SK-N-SH (cell line): ENCODE measurements at regions not wholly inside any gene's neighbourhood (a gene's known extent, or its start where the extent isn't known, plus 50 kb on each side); places are given as distances from the start of the nearest gene placed in this dataset.

Experiments used
- CTCF ChIA-PET: fragments of 300-600, 350-600 bp; formaldehyde crosslinking; extraction: SDS; loops from one replicate; lab custom pipeline; 2021; lab: Yijun Ruan, JAX
- POLR2A ChIA-PET: fragments of 350-600 bp; sonication (Branson Sonifier 250); formaldehyde crosslinking; extraction: SDS; loops from one replicate; lab custom pipeline; 2020; ENCODE audit warnings: antibody characterized with exemption, inconsistent platforms; lab: Yijun Ruan, JAX
- DNase-seq: peaks from one replicate; pipeline ENCODE4 v3.0.0; 2012
- H2AFZ ChIP-seq: fragments of 200-600 bp; sonication (generic); 2 replicates; pipeline ENCODE4 v1.8.1; 2016; ENCODE audit warnings: antibody characterized with exemption, mild to moderate bottlenecking, low read depth
- H3F3A ChIP-seq: fragments of 200-600 bp; sonication (generic); replicated peaks from 2 replicates; pipeline ENCODE3; 2016; ENCODE audit warnings: antibody characterized with exemption, mild to moderate bottlenecking; ENCODE audit not compliant: insufficient read depth
- H3K27ac ChIP-seq, 2 experiments: fragments of 200-500 bp in 1 of 2; fragments of 200-600 bp in 1 of 2; sonication (Bioruptor generic) in 1 of 2; sonication (generic), shearing (Covaris generic) in 1 of 2; 2 replicates each; pipeline versions ENCODE4 v1.5.1 to v1.6.1; 2014 to 2016; ENCODE audit warnings: low read depth in 2 of 2, inconsistent platforms in 1 of 2, low read length in 1 of 2, mild to moderate bottlenecking in 1 of 2, mixed read lengths in 1 of 2
- H3K27me3 ChIP-seq: fragments of 200-600 bp; sonication (generic), shearing (Covaris generic); 2 replicates; pipeline ENCODE4 v1.6.1; 2016; ENCODE audit warnings: mixed run types; ENCODE audit not compliant: insufficient read depth
- H3K36me3 ChIP-seq, 2 experiments: fragments of 200-500 bp in 1 of 2; fragments of 200-600 bp in 1 of 2; sonication (Bioruptor generic) in 1 of 2; sonication (generic) in 1 of 2; replicated peaks in 1 of 2; 2 replicates each; pipeline versions ENCODE3 to v1.5.1; 2014 to 2016; ENCODE audit warnings: low read length in 1 of 2, mild to moderate bottlenecking in 1 of 2; ENCODE audit not compliant: insufficient read depth in 2 of 2, control insufficient read depth in 1 of 2
- H3K4me1 ChIP-seq, 2 experiments: fragments of 200-500 bp in 1 of 2; fragments of 200-600 bp in 1 of 2; sonication (Bioruptor generic) in 1 of 2; sonication (generic), shearing (Covaris generic) in 1 of 2; 2 replicates each; pipeline versions ENCODE4 v1.5.1 to v1.6.1; 2014 to 2016; ENCODE audit warnings: low read depth in 1 of 2, low read length in 1 of 2, mixed run types in 1 of 2; ENCODE audit not compliant: insufficient read depth in 2 of 2, control insufficient read depth in 1 of 2
- H3K4me2 ChIP-seq: fragments of 200-600 bp; sonication (generic), shearing (Covaris generic); 2 replicates; pipeline ENCODE4 v1.6.1; 2017; ENCODE audit warnings: mixed run types
- H3K4me3 ChIP-seq, 2 experiments: fragments of 200-500 bp in 1 of 2; fragments of 200-600 bp in 1 of 2; sonication (Bioruptor generic) in 1 of 2; sonication (generic), shearing (Covaris generic) in 1 of 2; 2 replicates each; pipeline versions ENCODE4 v1.5.1 to v1.8.1; 2014 to 2016; ENCODE audit warnings: low read depth in 2 of 2, inconsistent platforms in 1 of 2, low read length in 1 of 2, mild to moderate bottlenecking in 1 of 2, mixed read lengths in 1 of 2, moderate library complexity in 1 of 2
- H3K79me2 ChIP-seq: fragments of 200-600 bp; sonication (generic); 2 replicates; pipeline ENCODE4 v1.8.1; 2017; ENCODE audit warnings: mild to moderate bottlenecking; ENCODE audit not compliant: insufficient read depth
- H3K9ac ChIP-seq: fragments of 200-600 bp; sonication (generic); 2 replicates; pipeline ENCODE4 v1.6.1; 2017; ENCODE audit warnings: mixed run types
- H3K9me2 ChIP-seq: fragments of 200-600 bp; sonication (generic); 2 replicates; pipeline ENCODE4 v1.6.1; 2017; ENCODE audit warnings: mixed run types
- H3K9me3 ChIP-seq: fragments of 200-600 bp; sonication (generic); 2 replicates; pipeline ENCODE4 v1.6.1; 2017; ENCODE audit warnings: mixed run types, mild to moderate bottlenecking, moderate library complexity
- H4K20me1 ChIP-seq: fragments of 200-600 bp; sonication (generic); 2 replicates; pipeline ENCODE4 v1.6.1; 2017; ENCODE audit warnings: mild to moderate bottlenecking, mixed run types; ENCODE audit not compliant: insufficient read depth
- CHD2 ChIP-seq: fragments of 150-350 bp; IDR thresholded peaks from 2 replicates; pipeline ENCODE4 v1.6.1; 2018; ENCODE audit warnings: low read length; ENCODE audit not compliant: partially characterized antibody
- ELF1 ChIP-seq: IDR thresholded peaks from 2 replicates; pipeline ENCODE4 v1.4.0; 2012
- FOXJ3 ChIP-seq: sonication (generic); formaldehyde crosslinking; IDR thresholded peaks from 2 replicates; pipeline ENCODE4 v1.5.1; 2020; ENCODE audit warnings: mild to moderate bottlenecking, missing genetic modification reagents
- FOXM1 ChIP-seq: IDR thresholded peaks from 2 replicates; pipeline ENCODE4 v1.4.0; 2012; ENCODE audit warnings: low read depth, mild to moderate bottlenecking
- GATA2 ChIP-seq: sonication (generic); formaldehyde crosslinking; IDR thresholded peaks from 2 replicates; pipeline ENCODE4 v1.5.0; 2020; ENCODE audit warnings: mild to moderate bottlenecking, missing genetic modification reagents
- JUND ChIP-seq: IDR thresholded peaks from 2 replicates; pipeline ENCODE4 v1.4.0; 2012
- MEF2A ChIP-seq: IDR thresholded peaks from 2 replicates; pipeline ENCODE4 v1.4.0; 2012; ENCODE audit warnings: low read depth, borderline replicate concordance
- NRF1 ChIP-seq: IDR thresholded peaks from 2 replicates; pipeline ENCODE4 v1.6.1; 2012; ENCODE audit warnings: low read depth, mild to moderate bottlenecking, low read length
- POLR2AphosphoS5 ChIP-seq: IDR thresholded peaks from 2 replicates; pipeline ENCODE4 v1.6.1; 2012; ENCODE audit warnings: low read depth, low read length
- RAD21 ChIP-seq: IDR thresholded peaks from 2 replicates; pipeline ENCODE4 v1.6.1; 2012; ENCODE audit warnings: mild to moderate bottlenecking, low read length
- TAF1 ChIP-seq: IDR thresholded peaks from 2 replicates; pipeline ENCODE4 v1.6.1; 2012; ENCODE audit warnings: low read depth, mild to moderate bottlenecking, low read length, moderate library complexity, borderline replicate concordance
- TCF12 ChIP-seq: IDR thresholded peaks from 2 replicates; pipeline ENCODE4 v1.4.0; 2012
- TEAD4 ChIP-seq: IDR thresholded peaks from 2 replicates; pipeline ENCODE4 v1.4.0; 2012; ENCODE audit warnings: mild to moderate bottlenecking, borderline replicate concordance; ENCODE audit not compliant: insufficient read depth
- YY1 ChIP-seq: IDR thresholded peaks from 2 replicates; pipeline ENCODE4 v1.4.0; 2012; ENCODE audit warnings: low read depth, mild to moderate bottlenecking
- WGBS: methylation state at CpG from one replicate; pipeline ENCODE4 v1.1.6; 2017; ENCODE audit warnings: low lambda C conversion rate; 5-methylcytosine and 5-hydroxymethylcytosine counted together
- TF ChIP-seq, protein P1 (sequence below): fragments of 150-350 bp; IDR thresholded peaks from 2 replicates; pipeline ENCODE4 v1.6.1; 2017; ENCODE audit warnings: antibody characterized with exemption, low read length, low read depth, borderline replicate concordance
- TF ChIP-seq, protein P2 (sequence below): IDR thresholded peaks from 2 replicates; pipeline ENCODE4 v1.4.0; 2012; ENCODE audit warnings: low read depth, borderline replicate concordance
- TF ChIP-seq, protein P3 (sequence below): IDR thresholded peaks from 2 replicates; pipeline ENCODE4; 2012
- TF ChIP-seq, protein P4 (sequence below): fragments of 150-350 bp; IDR thresholded peaks from 2 replicates; pipeline ENCODE4 v1.6.1; 2016; ENCODE audit warnings: mild to moderate bottlenecking, low read depth, low read length

DNA sequence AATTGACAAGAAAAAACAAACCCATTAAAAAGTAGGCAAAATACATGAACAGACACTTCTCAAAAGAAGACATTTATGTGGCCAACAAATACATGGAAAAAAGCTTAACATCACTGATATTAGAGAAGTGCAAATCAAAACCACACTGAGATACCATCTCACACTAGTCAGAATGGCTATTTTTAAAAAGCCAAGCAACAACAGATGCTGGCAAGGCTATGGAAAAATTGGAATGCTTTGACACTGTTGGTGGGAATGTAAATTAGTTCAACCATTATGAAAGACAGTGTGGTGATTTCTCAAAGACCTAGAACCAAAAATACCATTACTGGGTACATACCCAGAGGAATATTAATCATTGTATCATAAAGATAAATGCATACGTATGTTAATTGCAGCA is 641.1 kb upstream of the B3GALT2 start (continued):
- no peak for TF ChIP-seq POLR2AphosphoS5
- no peak for TF ChIP-seq JUND
- no peak for TF ChIP-seq FOXM1
- TF ChIP-seq FOXJ3: no peak
- no peak for TF ChIP-seq TEAD4
- no peak for TF ChIP-seq RAD21
- no peak for TF ChIP-seq YY1
- TF ChIP-seq GATA2 (CRISPR knock-in tag): no peak
- TF ChIP-seq NRF1: no peak
- TF ChIP-seq, protein P1, sequence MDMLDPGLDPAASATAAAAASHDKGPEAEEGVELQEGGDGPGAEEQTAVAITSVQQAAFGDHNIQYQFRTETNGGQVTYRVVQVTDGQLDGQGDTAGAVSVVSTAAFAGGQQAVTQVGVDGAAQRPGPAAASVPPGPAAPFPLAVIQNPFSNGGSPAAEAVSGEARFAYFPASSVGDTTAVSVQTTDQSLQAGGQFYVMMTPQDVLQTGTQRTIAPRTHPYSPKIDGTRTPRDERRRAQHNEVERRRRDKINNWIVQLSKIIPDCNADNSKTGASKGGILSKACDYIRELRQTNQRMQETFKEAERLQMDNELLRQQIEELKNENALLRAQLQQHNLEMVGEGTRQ: no peak

DNA sequence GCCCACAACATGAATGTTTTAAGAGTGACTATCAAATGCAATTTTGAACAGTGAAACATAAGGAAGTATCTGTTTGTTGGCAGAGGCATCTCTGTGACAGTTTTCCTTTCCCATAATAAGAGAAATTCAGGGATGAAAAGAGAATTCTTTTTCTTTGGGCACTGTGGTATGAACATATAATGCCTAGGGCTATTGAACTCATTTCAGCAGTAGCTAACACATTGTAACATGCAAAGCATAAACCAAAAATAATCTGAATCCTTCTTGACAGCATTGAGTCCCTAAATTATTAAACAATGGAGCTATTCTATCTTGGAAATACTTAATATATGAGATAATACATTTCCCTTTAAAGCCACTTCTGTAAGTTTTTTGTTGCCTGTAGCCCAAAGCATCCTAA is 633.0 kb upstream of the B3GALT2 start:
- H3F3A ChIP-seq: no peaks in the 10 kb centered on the region
- H3K36me3 ChIP-seq: no peaks in the 10 kb centered on the region
- POLR2A ChIA-PET: no interaction called here
- no peak overlapping the region for H3K4me3 ChIP-seq
- no peak overlapping the region for H2AFZ ChIP-seq
- no peaks in the 10 kb centered on the region for H3K4me1 ChIP-seq
- no peaks in the 10 kb centered on the region for H3K79me2 ChIP-seq
- TF ChIP-seq JUND (no peak), MEF2A (no peak), RAD21 (no peak)
- TF ChIP-seq, all 33 proteins: peak for 0
- Histone ChIP-seq H3K9me3 (no peaks in the 10 kb centered on the region), H4K20me1 (no peaks in the 10 kb centered on the region), H3K9ac (no peak overlapping the region), H3K27me3 (no peaks in the 10 kb centered on the region), H3K27ac (no peak overlapping the region), H3K4me2 (no peak overlapping the region), H3K9me2 (no peaks in the 10 kb centered on the region)
- DNase-seq: no peak
- CTCF ChIA-PET: no interaction called here

DNA sequence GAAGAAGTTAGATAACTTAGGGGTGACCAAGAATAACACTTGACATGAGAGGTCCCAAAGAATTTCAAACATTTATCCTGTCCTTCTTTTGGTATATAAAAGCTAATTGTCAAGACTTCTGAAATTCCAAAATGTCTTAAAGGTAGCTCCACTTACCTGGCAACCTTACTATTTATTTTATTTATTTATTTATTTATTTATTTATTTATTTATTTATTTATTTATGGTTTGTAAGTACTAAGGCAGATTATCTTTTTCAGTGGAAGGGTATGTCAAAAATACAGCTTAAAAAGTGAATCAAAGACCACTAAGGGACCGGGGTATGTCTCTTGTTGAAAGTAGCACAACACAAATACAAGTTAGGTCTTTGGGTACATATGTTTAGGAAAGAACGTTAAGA is 620.8 kb upstream of the B3GALT2 start:
- no peaks in the 10 kb centered on the region for H3K27me3 ChIP-seq
- H3K79me2 ChIP-seq: no peaks in the 10 kb centered on the region
- TF ChIP-seq CHD2 (no peak), MEF2A (no peak), TCF12 (no peak), TAF1 (no peak), ELF1 (no peak), POLR2AphosphoS5 (no peak)
- TF ChIP-seq, protein P2, sequence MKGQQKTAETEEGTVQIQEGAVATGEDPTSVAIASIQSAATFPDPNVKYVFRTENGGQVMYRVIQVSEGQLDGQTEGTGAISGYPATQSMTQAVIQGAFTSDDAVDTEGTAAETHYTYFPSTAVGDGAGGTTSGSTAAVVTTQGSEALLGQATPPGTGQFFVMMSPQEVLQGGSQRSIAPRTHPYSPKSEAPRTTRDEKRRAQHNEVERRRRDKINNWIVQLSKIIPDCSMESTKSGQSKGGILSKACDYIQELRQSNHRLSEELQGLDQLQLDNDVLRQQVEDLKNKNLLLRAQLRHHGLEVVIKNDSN: no peak
- TF ChIP-seq, protein P3, sequence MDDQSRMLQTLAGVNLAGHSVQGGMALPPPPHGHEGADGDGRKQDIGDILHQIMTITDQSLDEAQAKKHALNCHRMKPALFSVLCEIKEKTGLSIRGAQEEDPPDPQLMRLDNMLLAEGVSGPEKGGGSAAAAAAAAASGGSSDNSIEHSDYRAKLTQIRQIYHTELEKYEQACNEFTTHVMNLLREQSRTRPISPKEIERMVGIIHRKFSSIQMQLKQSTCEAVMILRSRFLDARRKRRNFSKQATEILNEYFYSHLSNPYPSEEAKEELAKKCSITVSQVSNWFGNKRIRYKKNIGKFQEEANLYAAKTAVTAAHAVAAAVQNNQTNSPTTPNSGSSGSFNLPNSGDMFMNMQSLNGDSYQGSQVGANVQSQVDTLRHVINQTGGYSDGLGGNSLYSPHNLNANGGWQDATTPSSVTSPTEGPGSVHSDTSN: no peak
- TF ChIP-seq, protein P4, sequence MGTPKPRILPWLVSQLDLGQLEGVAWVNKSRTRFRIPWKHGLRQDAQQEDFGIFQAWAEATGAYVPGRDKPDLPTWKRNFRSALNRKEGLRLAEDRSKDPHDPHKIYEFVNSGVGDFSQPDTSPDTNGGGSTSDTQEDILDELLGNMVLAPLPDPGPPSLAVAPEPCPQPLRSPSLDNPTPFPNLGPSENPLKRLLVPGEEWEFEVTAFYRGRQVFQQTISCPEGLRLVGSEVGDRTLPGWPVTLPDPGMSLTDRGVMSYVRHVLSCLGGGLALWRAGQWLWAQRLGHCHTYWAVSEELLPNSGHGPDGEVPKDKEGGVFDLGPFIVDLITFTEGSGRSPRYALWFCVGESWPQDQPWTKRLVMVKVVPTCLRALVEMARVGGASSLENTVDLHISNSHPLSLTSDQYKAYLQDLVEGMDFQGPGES: no peak
- H3K27ac ChIP-seq: no peak overlapping the region
- H3K9ac ChIP-seq: no peak overlapping the region
- no peaks in the 10 kb centered on the region for H3F3A ChIP-seq
- H2AFZ ChIP-seq: no peak overlapping the region
- no peak for DNase-seq
- 17% methylated on average over 2 of the region's 2 CpGs for WGBS
- no peaks in the 10 kb centered on the region for H3K9me3 ChIP-seq
- H4K20me1 ChIP-seq: no peaks in the 10 kb centered on the region
- no peak overlapping the region for H3K4me2 ChIP-seq
- CTCF ChIA-PET: no interaction called here
- no peaks in the 10 kb centered on the region for H3K4me1 ChIP-seq
- H3K36me3 ChIP-seq: no peaks in the 10 kb centered on the region
- no peaks in the 10 kb centered on the region for H3K9me2 ChIP-seq
- POLR2A ChIA-PET: no interaction called here
- H3K4me3 ChIP-seq: no peak overlapping the region
